HG03439 (cell line): ENCODE measurements at regions not wholly inside any gene's neighbourhood (a gene's known extent, or its start where the extent isn't known, plus 50 kb on each side); places are given as distances from the start of the nearest gene placed in this dataset.
"Not testable (repeated sequence)": the region's sequence is repeated elsewhere in the genome, so short reads cannot be mapped to it uniquely, and the experiment has no call there.

Experiments used
- ATAC-seq: cut with Tn5 transposase; IDR thresholded peaks from one replicate; pipeline ENCODE4 v1.9.1; 2021; ENCODE audit warnings: mild to moderate bottlenecking, moderate library complexity; ENCODE audit not compliant: unreplicated experiment

GRCh38 chr2:207437524-207438143, 92.1 kb upstream of the CREB1 start:
- ATAC-seq: no peak

- no peak for ATAC-seq
Observed at GRCh38 chr2:207438414-207439126, 91.2 kb upstream of the CREB1 start.

- ATAC-seq: not testable (repeated sequence)
Observed at GRCh38 chr2:207439881-207440280, 89.9 kb upstream of the CREB1 start.

DNA sequence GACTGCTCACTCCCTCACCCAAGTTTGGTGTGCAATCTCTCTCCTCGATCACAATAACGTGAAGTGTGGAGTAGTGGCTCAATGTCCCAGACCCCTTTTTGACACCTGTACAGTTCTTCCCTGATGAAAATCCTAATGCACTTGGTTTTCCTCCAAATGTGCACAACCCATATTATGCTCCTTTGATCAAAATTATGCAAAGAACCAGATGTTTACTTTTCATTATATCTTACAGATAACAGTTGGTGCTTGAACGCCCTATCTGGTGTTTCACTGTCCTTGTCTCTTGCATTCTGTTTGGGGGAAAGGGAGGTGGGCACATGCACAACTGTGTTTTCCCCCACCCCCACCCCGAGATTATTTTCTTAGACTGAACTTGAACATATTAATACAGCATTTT, 85.0 kb upstream of the CREB1 start:
- no peak for ATAC-seq

- no peak for ATAC-seq
Observed at GRCh38 chr2:207446653-207447052, 83.1 kb upstream of the CREB1 start.

GRCh38 chr2:207448006-207448405, 81.8 kb upstream of the CREB1 start:
- no peak for ATAC-seq

DNA sequence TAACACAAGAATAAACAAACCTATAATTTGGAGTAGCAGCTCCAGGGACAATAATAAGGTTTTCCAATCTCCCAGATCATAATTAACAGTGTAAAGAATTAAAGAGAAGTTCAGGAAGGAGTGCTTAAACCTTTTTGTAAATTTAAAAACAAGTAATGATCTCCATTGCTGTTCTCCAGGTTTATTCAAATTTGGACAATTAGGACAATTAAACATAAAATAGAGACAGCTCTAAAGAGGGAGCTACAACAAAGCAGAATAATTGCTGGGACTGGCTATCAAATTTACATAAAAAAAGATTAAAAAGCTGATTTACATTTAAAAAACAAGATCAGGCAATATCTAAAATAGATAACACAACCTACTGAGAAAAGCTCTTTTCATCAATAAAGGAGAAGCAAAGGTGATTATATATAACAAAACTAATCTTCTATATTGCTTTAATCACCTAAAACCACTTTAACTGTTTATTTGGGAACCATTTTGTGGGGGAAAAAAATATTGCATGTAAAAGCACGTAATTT, 80.1 kb upstream of the CREB1 start:
- no peak for ATAC-seq

- no peak for ATAC-seq
Observed at GRCh38 chr2:207450186-207450585, 79.6 kb upstream of the CREB1 start.

DNA sequence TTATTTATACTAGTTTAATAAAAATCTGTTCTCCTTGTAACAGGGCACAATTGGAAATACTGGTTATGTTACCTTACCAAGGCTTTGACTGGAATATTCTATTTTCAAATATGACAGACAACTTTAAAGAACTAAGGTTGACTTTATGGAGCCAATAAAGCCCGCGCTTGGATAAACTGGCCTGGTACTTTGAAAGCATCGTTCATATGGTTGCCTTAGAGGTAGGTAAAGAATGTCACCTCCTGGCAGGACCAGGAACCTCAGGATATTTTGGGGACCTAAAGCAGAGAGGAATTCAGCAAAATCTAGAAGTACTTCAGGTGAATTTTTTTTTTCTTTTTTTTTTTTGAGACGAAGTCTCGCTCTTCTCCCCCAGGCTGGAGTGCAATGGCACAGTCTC, 71.2 kb upstream of the CREB1 start:
- ATAC-seq: no peak

DNA sequence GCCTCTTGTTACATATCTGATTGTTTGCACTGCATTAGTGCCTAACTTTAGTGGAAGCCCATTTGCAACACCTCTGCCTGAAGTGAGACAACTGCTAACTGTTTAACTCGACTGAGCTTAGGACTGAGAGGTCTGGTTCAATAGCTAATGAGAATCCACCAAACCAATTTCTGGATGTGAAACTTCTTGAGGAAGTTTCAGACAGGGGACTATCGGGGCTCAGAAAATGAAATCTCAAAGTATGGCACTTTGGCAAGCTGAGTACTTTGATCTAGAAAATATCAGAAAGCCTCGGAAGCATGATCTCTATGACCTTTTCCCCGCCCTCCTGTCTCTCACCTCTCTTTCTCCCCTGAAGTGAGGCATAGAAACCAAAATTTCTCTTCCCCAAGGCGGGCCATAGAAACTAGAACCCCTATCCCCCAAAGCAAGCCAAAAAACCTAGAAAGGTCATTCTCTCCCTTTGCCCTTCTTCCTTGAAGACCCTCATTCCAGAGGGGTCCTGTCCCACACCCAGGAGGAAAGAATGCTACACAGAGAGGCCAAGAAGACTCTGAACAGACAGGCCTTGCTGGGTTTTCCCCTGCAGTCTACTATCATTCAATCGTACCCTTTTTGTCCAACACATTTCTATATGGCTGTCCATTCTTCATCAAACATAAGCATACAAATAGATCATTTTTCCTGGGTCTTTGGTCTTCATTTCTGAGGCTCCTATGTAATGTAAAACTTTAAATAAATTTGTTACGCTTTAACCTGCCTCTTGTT, 69.6 kb upstream of the CREB1 start:
- no peak for ATAC-seq

GRCh38 chr2:207463433-207463832, 66.3 kb upstream of the CREB1 start:
- no peak for ATAC-seq

GRCh38 chr2:207464007-207464406, 65.8 kb upstream of the CREB1 start:
- ATAC-seq: no peak

DNA sequence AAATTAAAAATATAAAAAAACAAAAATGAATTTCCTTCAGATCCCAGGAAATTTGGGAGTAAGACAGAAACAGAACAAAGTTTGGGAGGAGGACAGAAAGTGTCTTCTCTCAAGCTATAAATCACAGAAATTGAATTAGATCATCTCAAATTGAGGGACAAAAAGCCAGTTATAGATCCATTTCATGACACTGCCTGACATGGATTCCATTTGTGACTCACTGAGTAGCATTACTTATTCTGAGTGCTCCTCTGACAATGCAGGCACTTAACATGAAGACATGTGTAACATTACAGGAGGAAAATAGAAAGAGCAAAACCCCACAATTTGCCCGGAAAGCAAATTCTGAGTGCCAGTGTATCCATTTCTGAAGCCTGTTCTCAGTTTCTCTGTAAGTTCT, 63.9 kb upstream of the CREB1 start:
- no peak for ATAC-seq

- peak; percentile 86 for ATAC-seq
Observed at GRCh38 chr2:207467716-207468347, 61.9 kb upstream of the CREB1 start.

DNA sequence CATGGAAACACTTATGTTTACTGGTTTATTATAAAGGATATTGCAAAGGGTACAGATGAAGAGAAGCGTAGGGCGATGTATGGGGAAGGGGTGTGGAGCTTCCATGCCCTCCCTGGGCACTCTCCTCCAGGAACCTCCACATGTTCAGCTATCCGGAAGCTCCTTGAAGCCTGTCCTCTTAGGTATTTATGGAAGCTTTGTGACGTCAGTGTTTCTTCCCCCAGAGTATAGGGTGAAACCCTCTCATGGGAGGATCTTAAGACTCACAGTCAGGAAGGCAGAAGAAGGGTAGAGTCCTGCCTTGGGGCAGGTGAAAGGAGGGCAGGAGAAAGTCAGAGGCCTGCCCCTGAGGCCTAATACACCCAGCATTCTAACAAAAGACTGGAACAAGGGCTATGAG, 61.3 kb upstream of the CREB1 start:
- no peak for ATAC-seq

GRCh38 chr2:207469451-207469850, 60.3 kb upstream of the CREB1 start:
- ATAC-seq: no peak

- ATAC-seq: no peak
Observed at GRCh38 chr2:207469943-207470729, 59.6 kb upstream of the CREB1 start.

DNA sequence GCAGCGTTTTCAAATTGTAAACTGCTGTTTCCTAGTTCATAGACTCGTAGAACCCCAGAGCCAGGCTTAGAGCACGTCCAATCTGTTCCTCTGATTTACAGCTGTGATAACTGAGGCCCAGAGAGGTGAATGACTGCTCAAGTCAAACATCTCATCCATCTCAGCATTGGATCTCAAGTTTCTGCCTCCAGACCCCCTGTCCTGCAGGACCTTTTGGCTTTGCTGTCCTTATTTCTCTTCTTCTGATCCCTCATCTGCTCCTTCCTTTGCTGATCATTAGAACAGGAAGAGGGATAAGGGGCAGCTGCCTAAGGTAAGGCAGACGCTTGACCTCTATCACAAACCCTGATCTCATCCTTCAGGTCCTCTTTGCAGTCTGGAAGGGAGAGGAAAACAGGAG, 58.5 kb upstream of the CREB1 start:
- no peak for ATAC-seq

GRCh38 chr2:207472343-207473048, 57.3 kb upstream of the CREB1 start:
- no peak for ATAC-seq
